ENCODE measurements at regions not wholly inside any gene's neighbourhood (a gene's known extent, or its start where the extent isn't known, plus 50 kb on each side); places are given as distances from the start of the nearest gene placed in this dataset. TPM values are rescaled to one million over a fixed set of nuclear protein-coding genes. Genes with fewer than 3 reads are reported as not detected.
A peak's percentile ranks its signal among the peaks of the same experiment; 100 is the strongest.

- no peak for DNase-seq
These were observed 96.2 kb upstream of the VGLL2 start for GRCh38 chr6:117169064-117169665.

DNA sequence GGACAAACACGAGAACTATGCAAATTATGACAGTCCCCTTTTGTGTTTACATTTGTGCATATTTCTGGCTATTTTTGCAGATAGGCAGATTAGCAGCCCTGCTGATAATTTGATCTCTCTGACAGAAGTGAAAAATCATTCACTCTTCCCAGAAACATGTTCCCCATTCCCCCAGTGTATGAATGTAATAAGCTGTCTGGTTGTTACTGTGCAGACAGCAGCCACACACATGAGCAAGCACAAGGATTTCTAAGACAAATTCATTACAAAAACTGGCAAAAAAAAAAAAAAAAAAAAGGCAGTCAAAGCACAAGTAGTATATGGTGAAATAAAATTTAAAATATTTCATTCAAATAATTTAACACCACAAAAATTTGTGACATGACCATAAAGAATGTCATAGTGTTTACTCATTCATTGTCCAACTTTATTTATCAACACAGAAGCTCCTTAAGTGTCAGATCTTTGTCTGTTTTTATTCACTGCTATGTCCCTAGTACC, 95.5 kb upstream of the VGLL2 start:
- DNase-seq = no peak

- DNase-seq = no peak
These were observed 90.5 kb upstream of the VGLL2 start for GRCh38 chr6:117174835-117175360.

- DNase-seq = no peak
These were observed 76.6 kb upstream of the VGLL2 start for GRCh38 chr6:117188627-117189201.

GRCh38 chr6:117191009-117191408, 74.3 kb upstream of the VGLL2 start:
- DNase-seq = no peak

GRCh38 chr6:117191448-117191847, 73.9 kb upstream of the VGLL2 start:
- DNase-seq = no peak

- DNase-seq = no peak
These were observed 71.1 kb upstream of the VGLL2 start for GRCh38 chr6:117194271-117194670.

GRCh38 chr6:117194978-117195377, 70.4 kb upstream of the VGLL2 start:
- no peak for DNase-seq

DNA sequence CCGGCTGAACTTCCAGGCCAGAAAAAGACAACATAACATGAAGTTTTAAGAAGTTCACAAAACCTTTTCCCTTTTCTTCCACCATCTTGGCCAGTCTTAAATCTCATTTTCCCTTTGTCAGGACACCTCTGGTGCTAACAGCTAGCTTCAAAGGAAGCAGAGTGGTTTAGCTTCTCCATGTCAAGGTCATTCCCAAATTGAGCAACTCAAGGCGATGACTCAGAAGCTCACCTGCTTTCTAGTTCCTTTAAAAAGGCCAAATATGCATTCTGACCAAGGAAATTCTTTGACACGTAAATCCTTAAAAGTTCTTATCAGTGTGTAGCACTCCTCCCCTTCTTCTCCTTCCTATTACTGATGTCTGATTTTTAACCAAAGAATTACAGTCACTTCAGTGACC, 69.6 kb upstream of the VGLL2 start:
- no peak for DNase-seq

- DNase-seq = peak; percentile 12
These were observed 65.3 kb upstream of the VGLL2 start for GRCh38 chr6:117200067-117200466.

- DNase-seq = no peak
These were observed 60.5 kb upstream of the VGLL2 start for GRCh38 chr6:117204903-117205302.

GRCh38 chr6:117205876-117206275, 59.5 kb upstream of the VGLL2 start:
- no peak for DNase-seq

GRCh38 chr6:117206522-117206921, 58.8 kb upstream of the VGLL2 start:
- DNase-seq = no peak

DNA sequence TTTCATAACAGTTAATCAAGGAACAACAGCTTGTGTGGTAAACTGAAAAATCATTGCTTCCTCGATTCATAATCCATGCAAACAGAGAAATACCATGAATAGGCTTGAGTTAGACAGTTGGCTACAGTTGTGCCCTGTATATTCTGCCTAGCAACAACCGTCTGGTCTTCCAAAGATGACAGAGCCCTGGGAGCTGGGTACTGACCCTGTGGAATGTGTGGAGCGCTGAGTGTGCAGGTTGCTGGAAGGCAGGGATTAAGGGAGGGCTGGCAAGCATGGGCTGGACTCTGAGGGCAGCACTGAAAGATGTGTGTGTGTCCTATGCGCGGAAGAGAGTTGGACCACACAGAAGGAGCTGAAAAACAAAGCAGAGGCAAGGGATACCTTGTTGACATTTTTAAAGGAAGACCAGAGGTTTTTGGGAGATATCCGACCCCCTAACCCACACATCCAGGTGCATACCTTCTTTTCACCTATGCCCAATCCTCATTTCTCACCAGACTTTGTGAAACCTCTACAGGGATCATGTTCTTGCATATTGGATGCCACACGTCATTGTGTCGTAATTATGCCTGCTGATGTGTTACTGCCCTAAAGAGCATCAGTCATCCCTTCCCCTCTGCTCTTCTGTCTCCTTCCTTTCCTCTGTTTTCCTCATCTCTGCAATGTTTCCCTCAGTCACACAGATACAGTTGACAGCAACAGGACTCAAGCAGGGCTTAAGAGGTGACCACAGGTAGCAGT, 58.2 kb upstream of the VGLL2 start:
- no peak for DNase-seq

GRCh38 chr6:117210279-117210678, 55.1 kb upstream of the VGLL2 start:
- DNase-seq = no peak

- DNase-seq = no peak
These were observed 49.8 kb upstream of the VGLL2 start for GRCh38 chr6:117215353-117216090.

Small RNA genes lying in the stretch of these regions (small RNA-seq; reads per million reads assigned to genes)
- 0.29 reads per million, percentile 10 among the genes with 10 or more reads in this experiment for gene RNA5SP214
- gene RPS29P13 = not detected
